Progenitor cell of endocrine pancreas (in vitro differentiated cells): ENCODE measurements at regions not wholly inside any gene's neighbourhood (a gene's known extent, or its start where the extent isn't known, plus 50 kb on each side); places are given as distances from the start of the nearest gene placed in this dataset.
A peak's percentile ranks its signal among the peaks of the same experiment; 100 is the strongest.

Source experiments
- DNase-seq: peaks from one replicate; pipeline ENCODE4 v3.0.0; 2021; ENCODE audit warnings: low spot score; ENCODE audit not compliant: unreplicated experiment
- H3K27ac Mint-ChIP-seq: 2 replicates; pipeline ENCODE4 v1.8.0; 2021; ENCODE audit warnings: mild to moderate bottlenecking, moderate library complexity, mixed read lengths
- H3K27me3 Mint-ChIP-seq: 2 replicates; pipeline ENCODE4 v1.8.0; 2021; ENCODE audit warnings: mixed read lengths
- H3K36me3 Mint-ChIP-seq: 2 replicates; pipeline ENCODE4 v1.8.0; 2022; ENCODE audit warnings: mixed read lengths; ENCODE audit not compliant: insufficient read depth
- H3K4me1 Mint-ChIP-seq: 2 replicates; pipeline ENCODE4 v1.8.0; 2021; ENCODE audit warnings: low read depth, mixed read lengths
- H3K4me3 Mint-ChIP-seq: 2 replicates; pipeline ENCODE4 v1.8.0; 2021; ENCODE audit warnings: low read depth, mild to moderate bottlenecking, moderate library complexity, mixed read lengths
- H3K9me3 Mint-ChIP-seq: 2 replicates; pipeline ENCODE4 v1.8.0; 2021; ENCODE audit warnings: low read depth, mixed read lengths
- CTCF ChIP-seq: fragments of 200-600 bp; sonication (generic); IDR thresholded peaks from one replicate; pipeline ENCODE4 v1.5.0; 2021; ENCODE audit warnings: antibody characterized with exemption, mild to moderate bottlenecking; ENCODE audit not compliant: unreplicated experiment

GRCh38 chr7:156140896-156141295 lies 328.6 kb upstream of the SHH start:
- DNase-seq, result no peak
- Mint-ChIP-seq H3K27ac (no peak overlapping the region), H3K36me3 (no peaks in the 10 kb centered on the region), H3K9me3 (no peaks in the 10 kb centered on the region), H3K4me1 (no peaks in the 10 kb centered on the region), H3K4me3 (no peak overlapping the region), H3K27me3 (peaks cover 34% of the 10 kb centered on the region)
- no peak for TF ChIP-seq CTCF

GRCh38 chr7:156140447-156140846 lies 328.2 kb upstream of the SHH start:
- no peak for TF ChIP-seq CTCF
- no peak for DNase-seq
- H3K27ac Mint-ChIP-seq, result no peak overlapping the region
- H3K36me3 Mint-ChIP-seq, result no peaks in the 10 kb centered on the region
- H3K27me3 Mint-ChIP-seq, result peaks cover 32% of the 10 kb centered on the region
- H3K4me3 Mint-ChIP-seq, result no peak overlapping the region
- H3K4me1 Mint-ChIP-seq, result no peaks in the 10 kb centered on the region
- H3K9me3 Mint-ChIP-seq, result no peaks in the 10 kb centered on the region

- H3K4me3 Mint-ChIP-seq, result no peak overlapping the region
- no peaks in the 10 kb centered on the region for H3K4me1 Mint-ChIP-seq
- H3K27ac Mint-ChIP-seq, result no peak overlapping the region
- H3K27me3 Mint-ChIP-seq, result peaks cover 31% of the 10 kb centered on the region
- no peaks in the 10 kb centered on the region for H3K36me3 Mint-ChIP-seq
- DNase-seq, result no peak
- no peak for TF ChIP-seq CTCF
- no peaks in the 10 kb centered on the region for H3K9me3 Mint-ChIP-seq
Observed at GRCh38 chr7:156139633-156140032, 327.4 kb upstream of the SHH start.

GRCh38 chr7:156139112-156139511 lies 326.8 kb upstream of the SHH start:
- no peak for DNase-seq
- Mint-ChIP-seq H3K27me3 (peaks cover 26% of the 10 kb centered on the region), H3K27ac (no peak overlapping the region), H3K4me3 (no peak overlapping the region), H3K9me3 (no peaks in the 10 kb centered on the region), H3K4me1 (no peaks in the 10 kb centered on the region), H3K36me3 (no peaks in the 10 kb centered on the region)
- TF ChIP-seq CTCF, result no peak

DNA sequence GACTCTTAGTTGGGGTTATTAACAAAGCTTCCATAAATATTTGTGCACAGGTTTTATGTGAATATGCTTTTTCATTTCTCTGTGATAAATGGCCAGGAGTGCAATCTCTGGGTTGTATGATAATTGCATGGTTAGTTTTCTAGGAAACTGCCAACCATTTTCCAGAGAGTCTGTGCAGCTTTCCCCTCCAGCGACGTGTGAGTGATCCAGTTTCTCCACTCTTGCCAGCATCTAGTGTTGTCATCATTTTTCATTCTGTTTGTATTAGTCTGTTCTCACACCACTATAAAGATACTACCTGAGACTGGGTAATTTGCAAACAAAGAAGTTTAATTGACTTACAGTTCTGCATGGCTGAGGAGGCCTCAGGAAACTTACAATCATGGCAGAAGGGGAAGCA lies 319.6 kb upstream of the SHH start:
- peaks cover 15% of the 10 kb centered on the region for H3K9me3 Mint-ChIP-seq
- H3K27ac Mint-ChIP-seq, result peak overlapping the region; percentile 21
- H3K4me3 Mint-ChIP-seq, result no peak overlapping the region
- peaks cover 4% of the 10 kb centered on the region for H3K27me3 Mint-ChIP-seq
- no peak for DNase-seq
- H3K36me3 Mint-ChIP-seq, result no peaks in the 10 kb centered on the region
- TF ChIP-seq CTCF, result no peak
- no peaks in the 10 kb centered on the region for H3K4me1 Mint-ChIP-seq
